HepG2 (cell line): ENCODE measurements at regions not wholly inside any gene's neighbourhood (a gene's known extent, or its start where the extent isn't known, plus 50 kb on each side); places are given as distances from the start of the nearest gene placed in this dataset.

Experiments
- ATAC-seq: fragments of 200-7000 bp; cut with Tn5 transposase; 3 replicates; pipeline ENCODE4 v1.9.1; 2020; ENCODE audit warnings: mild to moderate bottlenecking, moderate library complexity
- BruUV-seq: library from RNA; stranded (reverse); fragments of 400-500 nt; replicated peaks from 2 replicates; lab custom pipeline; 2021; lab: Mats Ljungman, UMichigan
- CTCF ChIA-PET: fragments of 300-600 bp; formaldehyde crosslinking; extraction: SDS; loops from one replicate; lab custom pipeline; 2021; ENCODE audit warnings: low total read pairs, inconsistent platforms, low intra/inter-chr PET ratio; lab: Yijun Ruan, JAX
- POLR2A ChIA-PET: fragments of 350-600 bp; sonication (Branson Sonifier 250); formaldehyde crosslinking; loops from one replicate; lab custom pipeline; 2020; ENCODE audit warnings: antibody characterized with exemption, inconsistent platforms; lab: Yijun Ruan, JAX
- DNase-seq: peaks from one replicate; pipeline ENCODE4 v3.0.0-alpha.2; 2015; ENCODE audit warnings: low spot score
- FAIRE-seq: peaks from 3 replicates; lab custom pipeline; 2011; peaks lifted over from hg19 to GRCh38; lab: Jason Lieb, UNC
- H2AFZ ChIP-seq: one replicate; pipeline ENCODE4 v1.6.1; 2011; ENCODE audit warnings: low read length, inconsistent platforms
- H3K27ac ChIP-seq: fragments of 300-600 bp; 3 replicates; pipeline ENCODE4 v1.8.0; 2011; ENCODE audit warnings: mixed run types, mild to moderate bottlenecking, mixed read lengths, low read length, inconsistent platforms; ENCODE audit not compliant: insufficient read depth; ENCODE audit errors: extremely low read length
- H3K27me3 ChIP-seq, 2 experiments: fragments of 200-600 bp in 1 of 2; 2 replicates in 1 of 2; 3 replicates in 1 of 2; pipeline versions ENCODE4 v1.6.0 to v1.8.0; 2011; ENCODE audit warnings: low read length in 2 of 2, mild to moderate bottlenecking in 2 of 2, moderate library complexity in 2 of 2, inconsistent platforms in 1 of 2; ENCODE audit not compliant: insufficient read depth in 2 of 2, control insufficient read depth in 1 of 2
- H3K36me3 ChIP-seq, 2 experiments: fragments of 200-600 bp in 1 of 2; replicated peaks in 1 of 2; 2 replicates in 1 of 2; 3 replicates in 1 of 2; pipeline versions ENCODE4 v1.5.1 to v1.8.0; 2011; ENCODE audit warnings: low read length in 2 of 2, inconsistent platforms in 1 of 2; ENCODE audit not compliant: insufficient read depth in 2 of 2, control insufficient read depth in 1 of 2
- H3K4me1 ChIP-seq: 2 replicates; pipeline ENCODE4 v1.5.1; 2012; ENCODE audit warnings: low read length, inconsistent platforms; ENCODE audit not compliant: insufficient read depth
- H3K4me2 ChIP-seq: 2 replicates; pipeline ENCODE4 v1.6.0; 2011; ENCODE audit warnings: low read depth, low read length, inconsistent platforms
- H3K4me3 ChIP-seq, 3 experiments: fragments of 200-600 bp in 1 of 3; sonication (generic), shearing (Covaris generic) in 1 of 3; replicated peaks in 1 of 3; 2 replicates each; pipeline ENCODE4 v1.5.1; 2011 to 2016; ENCODE audit warnings: low read length in 3 of 3, inconsistent platforms in 2 of 3, low read depth in 2 of 3, mild to moderate bottlenecking in 2 of 3, control low read depth in 1 of 3, mixed read lengths in 1 of 3; ENCODE audit not compliant: insufficient read depth in 1 of 3
- H3K79me2 ChIP-seq: one replicate; pipeline ENCODE4 v1.6.1; 2011; ENCODE audit warnings: low read length, inconsistent platforms; ENCODE audit not compliant: insufficient read depth
- H3K9ac ChIP-seq: 2 replicates; pipeline ENCODE4 v1.6.0; 2011; ENCODE audit warnings: mild to moderate bottlenecking, low read depth, low read length, inconsistent platforms; ENCODE audit not compliant: insufficient read depth
- H3K9me3 ChIP-seq: 2 replicates; pipeline ENCODE4 v1.5.1; 2012; ENCODE audit warnings: mild to moderate bottlenecking, low read length
- H4K20me1 ChIP-seq: 2 replicates; pipeline ENCODE4 v1.6.0; 2011; ENCODE audit warnings: inconsistent platforms, mild to moderate bottlenecking, low read length, moderate library complexity; ENCODE audit not compliant: insufficient read depth
- AGO1 ChIP-seq: fragments of 200-400 bp; formaldehyde crosslinking; IDR thresholded peaks from 2 replicates; pipeline ENCODE4 v1.6.1; 2017; ENCODE audit warnings: mild to moderate bottlenecking, low read depth, low read length, moderate library complexity; ENCODE audit not compliant: poor library complexity, severe bottlenecking
- FOXA3 ChIP-seq: IDR thresholded peaks from 2 replicates; pipeline ENCODE4 v1.6.1; 2016; ENCODE audit warnings: missing genetic modification reagents, missing compliant biosample characterization
- MYNN ChIP-seq: sonication (generic); formaldehyde crosslinking; IDR thresholded peaks from 2 replicates; pipeline ENCODE4 v1.4.0; 2020; ENCODE audit warnings: mild to moderate bottlenecking, low read depth, missing genetic modification reagents
- NR3C1 ChIP-seq: sonication (generic); formaldehyde crosslinking; IDR thresholded peaks from 2 replicates; pipeline ENCODE4 v1.4.0; 2020; ENCODE audit warnings: missing genetic modification reagents
- REXO4 ChIP-seq: sonication (generic); formaldehyde crosslinking; IDR thresholded peaks from 2 replicates; pipeline ENCODE4 v1.8.0; 2022; ENCODE audit warnings: missing genetic modification reagents, mild to moderate bottlenecking, borderline replicate concordance
- U2AF2 ChIP-seq: fragments of 200-400 bp; formaldehyde crosslinking; IDR thresholded peaks from 2 replicates; pipeline ENCODE4 v1.6.1; 2017; ENCODE audit warnings: low read depth, mild to moderate bottlenecking, low read length
- YEATS2 ChIP-seq: sonication (generic); formaldehyde crosslinking; IDR thresholded peaks from 2 replicates; pipeline ENCODE4 v1.4.0; 2020; ENCODE audit warnings: missing genetic modification reagents, borderline replicate concordance
- ZBTB33 ChIP-seq: sonication (generic); formaldehyde crosslinking; IDR thresholded peaks from 2 replicates; pipeline ENCODE4 v1.4.0; 2020; ENCODE audit warnings: missing genetic modification reagents
- ZC3H13 ChIP-seq: sonication (generic); formaldehyde crosslinking; IDR thresholded peaks from 2 replicates; pipeline ENCODE4 v1.8.1; 2023; ENCODE audit warnings: mild to moderate bottlenecking, missing genetic modification reagents, moderate library complexity
- ZNF12 ChIP-seq: sonication (generic); formaldehyde crosslinking; IDR thresholded peaks from 2 replicates; pipeline ENCODE4 v1.5.0; 2020; ENCODE audit warnings: missing genetic modification reagents
- ZNF232 ChIP-seq: sonication (generic); formaldehyde crosslinking; IDR thresholded peaks from 2 replicates; pipeline ENCODE4 v1.4.0; 2020; ENCODE audit warnings: missing genetic modification reagents, borderline replicate concordance
- ZNF552 ChIP-seq: sonication (generic); formaldehyde crosslinking; IDR thresholded peaks from 2 replicates; pipeline ENCODE4 v1.9.0; 2022; ENCODE audit warnings: missing genetic modification reagents, mild to moderate bottlenecking, borderline replicate concordance
- ZNF816 ChIP-seq: sonication (generic); formaldehyde crosslinking; IDR thresholded peaks from 2 replicates; pipeline ENCODE4 v1.8.0; 2022; ENCODE audit warnings: missing genetic modification reagents, mild to moderate bottlenecking, borderline replicate concordance
- WGBS: methylation state at CpG from one replicate; pipeline ENCODE4 v1.1.6; 2017; ENCODE audit warnings: low lambda C conversion rate; 5-methylcytosine and 5-hydroxymethylcytosine counted together
- in situ Hi-C: cut with HindIII; loops from 2 replicates; pipeline ENCODE4 v1.10.0; 2017; ENCODE audit warnings: low pct_unique_long_range_greater_than_20kb; ENCODE audit not compliant: extremely low pct_ligation_motif_present
- intact Hi-C: fragments of 100-400 bp; cut with micrococcal nuclease; formaldehyde crosslinking; loops from one replicate; pipeline ENCODE4 v1.10.0; 2022; ENCODE audit not compliant: unreplicated experiment
- TF ChIP-seq, protein P1 (sequence below): IDR thresholded peaks from 2 replicates; pipeline ENCODE4 v1.4.0; 2020; ENCODE audit warnings: mild to moderate bottlenecking, missing genetic modification reagents
- TF ChIP-seq, protein P2 (sequence below): sonication (generic); formaldehyde crosslinking; IDR thresholded peaks from 2 replicates; pipeline ENCODE4 v1.8.0; 2022; ENCODE audit warnings: mild to moderate bottlenecking, missing genetic modification reagents, moderate library complexity
- TF ChIP-seq, protein P3 (sequence below): sonication (generic); formaldehyde crosslinking; conservative IDR thresholded peaks from 2 replicates; pipeline ENCODE4 v1.4.0; 2020; ENCODE audit warnings: missing genetic modification reagents

- no TSS peak for BruUV-seq
- CTCF ChIA-PET = no interaction called here
- intact Hi-C loops = no loop called here
Measured at GRCh38 chr7:69208276-69208675, 390.0 kb upstream of the AUTS2 start.

More at GRCh38 chr7:69208276-69208675, 390.0 kb upstream of the AUTS2 start:
- Histone ChIP-seq H3K4me1 (no peaks in the 10 kb centered on the region), H3K4me3 (no peak overlapping the region), H3K4me2 (no peak overlapping the region), H3K36me3 (no peaks in the 10 kb centered on the region), H3K27me3 (no peaks in the 10 kb centered on the region), H3K9ac (no peak overlapping the region), H3K27ac (no peak overlapping the region), H3K79me2 (no peaks in the 10 kb centered on the region), H3K9me3 (peaks cover 11% of the 10 kb centered on the region; the same call in 1 of the 2 replicates), H2AFZ (no peak overlapping the region), H4K20me1 (no peaks in the 10 kb centered on the region)
- 18% methylated on average over 6 of the region's 6 CpGs for WGBS
- in situ Hi-C loops = no loop called here
- no peak for DNase-seq
- POLR2A ChIA-PET = no interaction called here
- ATAC-seq = no peak
- FAIRE-seq = no peak
- TF ChIP-seq, protein P1, sequence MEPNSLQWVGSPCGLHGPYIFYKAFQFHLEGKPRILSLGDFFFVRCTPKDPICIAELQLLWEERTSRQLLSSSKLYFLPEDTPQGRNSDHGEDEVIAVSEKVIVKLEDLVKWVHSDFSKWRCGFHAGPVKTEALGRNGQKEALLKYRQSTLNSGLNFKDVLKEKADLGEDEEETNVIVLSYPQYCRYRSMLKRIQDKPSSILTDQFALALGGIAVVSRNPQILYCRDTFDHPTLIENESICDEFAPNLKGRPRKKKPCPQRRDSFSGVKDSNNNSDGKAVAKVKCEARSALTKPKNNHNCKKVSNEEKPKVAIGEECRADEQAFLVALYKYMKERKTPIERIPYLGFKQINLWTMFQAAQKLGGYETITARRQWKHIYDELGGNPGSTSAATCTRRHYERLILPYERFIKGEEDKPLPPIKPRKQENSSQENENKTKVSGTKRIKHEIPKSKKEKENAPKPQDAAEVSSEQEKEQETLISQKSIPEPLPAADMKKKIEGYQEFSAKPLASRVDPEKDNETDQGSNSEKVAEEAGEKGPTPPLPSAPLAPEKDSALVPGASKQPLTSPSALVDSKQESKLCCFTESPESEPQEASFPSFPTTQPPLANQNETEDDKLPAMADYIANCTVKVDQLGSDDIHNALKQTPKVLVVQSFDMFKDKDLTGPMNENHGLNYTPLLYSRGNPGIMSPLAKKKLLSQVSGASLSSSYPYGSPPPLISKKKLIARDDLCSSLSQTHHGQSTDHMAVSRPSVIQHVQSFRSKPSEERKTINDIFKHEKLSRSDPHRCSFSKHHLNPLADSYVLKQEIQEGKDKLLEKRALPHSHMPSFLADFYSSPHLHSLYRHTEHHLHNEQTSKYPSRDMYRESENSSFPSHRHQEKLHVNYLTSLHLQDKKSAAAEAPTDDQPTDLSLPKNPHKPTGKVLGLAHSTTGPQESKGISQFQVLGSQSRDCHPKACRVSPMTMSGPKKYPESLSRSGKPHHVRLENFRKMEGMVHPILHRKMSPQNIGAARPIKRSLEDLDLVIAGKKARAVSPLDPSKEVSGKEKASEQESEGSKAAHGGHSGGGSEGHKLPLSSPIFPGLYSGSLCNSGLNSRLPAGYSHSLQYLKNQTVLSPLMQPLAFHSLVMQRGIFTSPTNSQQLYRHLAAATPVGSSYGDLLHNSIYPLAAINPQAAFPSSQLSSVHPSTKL (CRISPR knock-in tag) = no peak
- TF ChIP-seq REXO4 (CRISPR knock-in tag) (no peak), ZNF816 (CRISPR knock-in tag) (no peak), FOXA3 (no peak), MYNN (no peak), ZBTB33 (no peak), NR3C1 (CRISPR knock-in tag) (no peak), ZC3H13 (CRISPR knock-in tag) (no peak), ZNF232 (CRISPR knock-in tag) (no peak), U2AF2 (no peak), ZNF12 (CRISPR knock-in tag) (no peak), ZNF552 (CRISPR knock-in tag) (no peak), AGO1 (no peak), YEATS2 (no peak)
- TF ChIP-seq, protein P2, sequence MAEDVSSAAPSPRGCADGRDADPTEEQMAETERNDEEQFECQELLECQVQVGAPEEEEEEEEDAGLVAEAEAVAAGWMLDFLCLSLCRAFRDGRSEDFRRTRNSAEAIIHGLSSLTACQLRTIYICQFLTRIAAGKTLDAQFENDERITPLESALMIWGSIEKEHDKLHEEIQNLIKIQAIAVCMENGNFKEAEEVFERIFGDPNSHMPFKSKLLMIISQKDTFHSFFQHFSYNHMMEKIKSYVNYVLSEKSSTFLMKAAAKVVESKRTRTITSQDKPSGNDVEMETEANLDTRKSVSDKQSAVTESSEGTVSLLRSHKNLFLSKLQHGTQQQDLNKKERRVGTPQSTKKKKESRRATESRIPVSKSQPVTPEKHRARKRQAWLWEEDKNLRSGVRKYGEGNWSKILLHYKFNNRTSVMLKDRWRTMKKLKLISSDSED (CRISPR knock-in tag) = no peak
- TF ChIP-seq, protein P3, sequence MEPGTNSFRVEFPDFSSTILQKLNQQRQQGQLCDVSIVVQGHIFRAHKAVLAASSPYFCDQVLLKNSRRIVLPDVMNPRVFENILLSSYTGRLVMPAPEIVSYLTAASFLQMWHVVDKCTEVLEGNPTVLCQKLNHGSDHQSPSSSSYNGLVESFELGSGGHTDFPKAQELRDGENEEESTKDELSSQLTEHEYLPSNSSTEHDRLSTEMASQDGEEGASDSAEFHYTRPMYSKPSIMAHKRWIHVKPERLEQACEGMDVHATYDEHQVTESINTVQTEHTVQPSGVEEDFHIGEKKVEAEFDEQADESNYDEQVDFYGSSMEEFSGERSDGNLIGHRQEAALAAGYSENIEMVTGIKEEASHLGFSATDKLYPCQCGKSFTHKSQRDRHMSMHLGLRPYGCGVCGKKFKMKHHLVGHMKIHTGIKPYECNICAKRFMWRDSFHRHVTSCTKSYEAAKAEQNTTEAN (CRISPR knock-in tag) = no peak
